Fibroblast of the aortic adventitia (primary cell): ENCODE measurements at regions not wholly inside any gene's neighbourhood (a gene's known extent, or its start where the extent isn't known, plus 50 kb on each side); places are given as distances from the start of the nearest gene placed in this dataset.
"Not testable (repeated sequence)": the region's sequence is repeated elsewhere in the genome, so short reads cannot be mapped to it uniquely, and the experiment has no call there.

Source experiments
- DNase-seq: peaks from one replicate; pipeline ENCODE4 v3.0.0-alpha.2; 2010; ENCODE audit warnings: low read depth
- H3K4me3 ChIP-seq: 2 replicates; pipeline ENCODE4 v1.5.1; 2011; ENCODE audit warnings: low read depth, mild to moderate bottlenecking, control low read depth, low read length, moderate library complexity
- CTCF ChIP-seq: IDR thresholded peaks from 2 replicates; pipeline ENCODE4 v1.5.1; 2011; ENCODE audit warnings: mild to moderate bottlenecking, low read length, control low read depth, inconsistent platforms; ENCODE audit not compliant: insufficient read depth

DNA sequence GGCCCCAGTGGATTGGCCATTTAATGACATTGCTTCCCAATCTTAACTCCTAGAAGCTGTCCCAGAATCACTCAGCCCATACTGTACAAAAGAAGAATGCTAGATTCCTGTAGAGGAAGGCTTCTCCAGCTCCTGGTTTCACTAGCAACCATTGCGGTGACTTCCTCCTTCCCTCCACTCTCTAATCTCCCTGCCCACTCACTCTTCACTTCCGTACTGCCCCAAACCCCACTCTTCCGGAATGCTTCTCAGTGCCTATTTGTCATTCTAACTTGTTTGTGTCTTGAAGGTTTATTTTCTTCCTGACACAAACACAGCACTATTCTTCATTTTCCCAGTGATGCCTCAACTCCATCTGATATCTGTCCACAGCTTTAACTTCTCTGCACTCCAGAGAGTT is 97.1 kb upstream of the SPATA16 start:
- no peak overlapping the region for H3K4me3 ChIP-seq
- DNase-seq, result no peak
- TF ChIP-seq CTCF, result no peak

DNA sequence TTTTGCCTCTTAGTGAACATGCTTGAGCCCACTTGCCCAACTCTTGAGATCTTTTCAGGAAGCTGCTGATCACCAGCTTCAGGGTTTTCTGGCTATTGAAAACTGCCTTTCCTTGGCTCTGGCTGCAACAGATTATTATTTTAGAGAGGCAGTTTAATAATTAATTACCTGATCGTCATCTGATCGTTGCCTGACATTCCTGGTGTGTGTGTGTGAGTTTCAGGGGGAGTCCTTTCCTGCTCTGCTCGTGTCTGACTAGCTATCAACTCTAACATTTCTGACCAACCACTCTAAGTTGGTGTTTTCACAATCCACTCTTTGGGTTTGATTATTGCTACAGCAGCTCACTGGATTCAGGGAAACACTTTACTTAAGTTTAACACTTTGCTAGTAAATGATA is 84.3 kb upstream of the SPATA16 start:
- DNase-seq, result no peak
- no peak for TF ChIP-seq CTCF
- no peak overlapping the region for H3K4me3 ChIP-seq

DNA sequence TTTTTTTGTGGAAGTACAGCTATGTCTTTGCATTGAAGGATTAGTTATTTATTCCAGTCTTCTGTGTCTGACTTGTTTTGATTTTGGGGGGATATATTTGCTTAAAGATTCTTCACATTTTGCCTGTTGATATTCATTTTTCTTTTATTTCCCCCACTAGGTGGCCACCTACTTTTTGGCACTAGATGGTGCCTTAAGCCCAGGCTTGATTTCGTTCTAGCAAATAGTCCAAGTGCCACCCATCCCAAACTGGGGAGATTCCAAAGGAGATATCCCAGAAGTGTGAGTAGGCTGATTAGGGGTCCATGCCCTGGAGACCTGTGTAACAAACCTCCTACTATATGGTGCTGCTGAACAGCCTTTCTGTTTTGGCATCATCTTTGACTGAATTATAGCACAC is 80.0 kb upstream of the SPATA16 start:
- no peak for TF ChIP-seq CTCF

DNA sequence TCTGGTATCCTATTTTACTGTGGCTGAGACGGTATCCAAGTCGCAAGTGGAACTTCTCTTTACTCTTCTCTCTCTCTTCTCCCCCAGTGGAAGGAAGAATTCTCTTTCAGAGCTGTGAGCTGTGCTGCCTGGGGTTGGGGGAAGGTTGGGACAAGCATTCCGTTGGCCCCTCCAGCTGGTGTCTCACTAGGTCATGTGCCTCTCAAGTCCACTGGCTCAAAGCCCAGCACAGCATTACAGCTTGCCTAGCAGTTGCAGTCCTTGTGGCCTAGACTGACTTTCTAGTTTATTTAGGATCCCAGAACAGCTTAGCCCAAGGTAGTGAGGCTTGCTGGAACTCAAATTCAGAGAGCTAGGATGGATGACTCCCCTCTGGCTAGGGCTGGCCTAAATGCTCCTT is 76.1 kb upstream of the SPATA16 start:
- no peak overlapping the region for H3K4me3 ChIP-seq
- no peak for TF ChIP-seq CTCF
- DNase-seq, result no peak

More for the DNA sequence above, 80.0 kb upstream of the SPATA16 start:
- no peak overlapping the region for H3K4me3 ChIP-seq
- peak; percentile 0 for DNase-seq

GRCh38 chr3:173216063-173216462 is 75.0 kb upstream of the SPATA16 start:
- no peak for TF ChIP-seq CTCF
- no peak overlapping the region for H3K4me3 ChIP-seq
- DNase-seq, result no peak

- H3K4me3 ChIP-seq, result no peak overlapping the region
- no peak for DNase-seq
- TF ChIP-seq CTCF, result no peak
These were observed 73.5 kb upstream of the SPATA16 start for GRCh38 chr3:173214576-173214975.

DNA sequence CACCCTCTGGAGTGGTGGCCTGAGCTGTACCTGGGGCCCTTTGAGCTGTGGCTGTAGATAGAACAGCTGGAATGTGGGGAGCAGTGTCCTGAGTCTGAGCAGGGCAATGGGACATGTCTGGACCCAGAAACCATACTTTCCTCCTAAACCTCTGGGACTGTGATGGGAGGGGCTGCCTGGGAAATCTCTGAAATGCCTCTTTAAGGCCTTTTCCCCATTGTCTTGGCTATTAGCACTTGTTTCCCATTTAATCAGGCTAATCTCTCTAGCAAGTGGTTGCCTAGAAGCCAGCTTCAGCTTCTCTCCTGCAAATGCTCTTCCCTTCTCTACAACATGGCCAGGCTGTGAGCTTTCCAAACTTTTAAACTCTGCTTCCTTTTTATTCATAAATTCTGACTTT is 58.5 kb upstream of the SPATA16 start:
- no peak for DNase-seq
- H3K4me3 ChIP-seq, result no peak overlapping the region
- TF ChIP-seq CTCF, result no peak

- not testable (repeated sequence) for DNase-seq
These were observed 53.8 kb upstream of the SPATA16 start for GRCh38 chr3:173194868-173195267.

More at GRCh38 chr3:173194868-173195267, 53.8 kb upstream of the SPATA16 start:
- H3K4me3 ChIP-seq, result not testable (repeated sequence)
